ENCODE measurements at regions not wholly inside any gene's neighbourhood (a gene's known extent, or its start where the extent isn't known, plus 50 kb on each side); places are given as distances from the start of the nearest gene placed in this dataset.

DNA sequence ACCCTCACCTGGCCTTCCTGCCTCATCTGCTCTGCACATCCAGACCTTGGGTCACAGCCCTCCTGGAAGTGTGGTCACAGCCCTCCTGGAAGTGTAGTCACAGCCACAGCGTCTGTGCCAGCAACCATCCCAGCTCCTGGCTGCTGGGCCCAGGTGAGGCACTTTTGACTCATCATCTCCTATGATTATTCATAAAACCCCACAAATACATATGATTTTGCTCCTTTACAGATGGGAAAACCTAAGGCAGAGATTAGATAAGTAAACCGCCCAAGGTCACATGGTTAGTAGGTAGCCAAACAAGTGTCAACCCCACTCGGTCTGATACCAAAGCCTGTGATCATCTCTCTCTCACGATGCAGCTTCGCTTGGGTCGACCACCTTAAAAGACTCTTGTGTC lies 94.3 kb downstream of the PRLHR start:
- DNase-seq (ENCODE audit: low spot score), result no peak

DNA sequence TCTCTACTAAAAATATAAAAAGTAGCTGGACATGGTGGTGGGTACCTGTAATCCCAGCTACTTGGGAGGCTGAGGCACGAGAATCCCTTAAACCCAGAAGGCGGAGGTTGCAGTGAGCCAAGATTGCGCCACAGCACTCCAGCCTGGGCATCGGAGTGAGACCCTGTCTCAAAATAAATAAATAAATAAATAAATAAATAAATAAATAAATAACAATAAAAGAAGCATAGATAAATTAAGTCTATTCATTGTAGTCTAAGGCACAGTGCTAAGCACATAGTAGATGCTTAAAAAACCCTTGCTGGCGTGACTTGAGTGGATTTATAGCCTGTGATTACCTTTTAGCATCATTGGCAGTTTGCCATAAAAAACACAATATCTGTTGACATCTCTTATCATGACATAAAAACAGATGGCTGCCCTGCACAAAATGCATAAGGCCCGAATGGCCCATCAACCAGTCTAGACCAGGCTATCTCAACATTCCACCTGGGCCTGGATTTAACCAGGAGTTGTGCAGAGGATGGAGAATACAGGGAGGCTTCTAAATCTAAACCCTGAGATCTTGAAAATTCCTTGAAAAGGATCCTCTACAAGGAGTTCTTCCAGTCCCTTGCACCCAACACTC lies 94.9 kb downstream of the PRLHR start:
- DNase-seq (ENCODE audit: low spot score), result no peak

- no peak for DNase-seq (ENCODE audit: low spot score)
Observed at GRCh38 chr10:118499186-118499585, 96.3 kb downstream of the PRLHR start.

DNA sequence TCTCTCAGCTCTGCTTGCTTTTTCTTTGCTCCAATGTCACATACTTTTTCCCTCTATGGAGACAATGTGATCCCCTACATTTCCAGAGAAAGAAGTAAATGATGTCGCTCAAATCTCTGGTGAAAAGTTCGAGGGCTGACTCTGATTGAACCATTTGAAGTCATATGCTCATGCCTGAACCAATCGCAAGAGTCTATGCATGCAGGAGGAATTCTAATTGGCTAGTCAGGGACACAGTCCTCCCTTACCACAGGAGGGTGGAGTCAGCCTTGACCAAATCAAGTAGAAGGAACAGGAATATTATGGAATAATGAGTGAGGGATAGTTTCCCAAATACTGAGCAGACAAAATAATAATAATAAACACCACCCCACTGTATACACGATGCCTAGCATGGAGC lies 96.8 kb downstream of the PRLHR start:
- no peak for DNase-seq (ENCODE audit: low spot score)

GRCh38 chr10:118497227-118497626 lies 98.2 kb downstream of the PRLHR start:
- no peak for DNase-seq (ENCODE audit: low spot score)

DNA sequence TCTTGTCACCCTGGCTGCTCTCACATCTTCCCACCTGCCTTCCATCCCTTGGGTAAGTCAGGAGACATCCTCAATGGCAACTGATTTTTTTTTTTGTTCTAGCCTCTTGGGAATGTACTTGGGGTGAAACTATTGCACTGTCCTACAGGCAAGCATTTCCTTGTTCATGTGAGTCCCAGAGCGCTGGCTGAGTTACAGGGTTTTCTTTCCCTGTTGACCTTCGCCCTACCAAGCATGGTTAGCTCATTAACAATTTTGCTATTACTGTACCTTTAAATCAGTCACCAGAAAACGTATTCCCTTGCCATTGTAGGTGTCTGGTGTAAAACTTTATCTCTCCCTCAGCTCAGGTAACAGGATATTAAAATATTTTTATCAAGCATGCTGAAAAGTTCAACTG lies 98.9 kb downstream of the PRLHR start:
- DNase-seq (ENCODE audit: low spot score), result no peak

GRCh38 chr10:118495499-118495898 lies 99.9 kb downstream of the PRLHR start:
- no peak for DNase-seq (ENCODE audit: low spot score)

GRCh38 chr10:118491055-118491454 lies 104.4 kb downstream of the PRLHR start:
- no peak for DNase-seq (ENCODE audit: low spot score)

- no peak for DNase-seq (ENCODE audit: low spot score)
Observed at GRCh38 chr10:118488710-118489497, 106.5 kb downstream of the PRLHR start.

GRCh38 chr10:118485641-118486040 lies 109.8 kb downstream of the PRLHR start:
- DNase-seq (ENCODE audit: low spot score), result no peak

GRCh38 chr10:118484152-118484871 lies 111.1 kb downstream of the PRLHR start:
- DNase-seq (ENCODE audit: low spot score), result no peak

- no peak for DNase-seq (ENCODE audit: low spot score)
Observed at GRCh38 chr10:118483496-118483895, 112.0 kb downstream of the PRLHR start.

DNA sequence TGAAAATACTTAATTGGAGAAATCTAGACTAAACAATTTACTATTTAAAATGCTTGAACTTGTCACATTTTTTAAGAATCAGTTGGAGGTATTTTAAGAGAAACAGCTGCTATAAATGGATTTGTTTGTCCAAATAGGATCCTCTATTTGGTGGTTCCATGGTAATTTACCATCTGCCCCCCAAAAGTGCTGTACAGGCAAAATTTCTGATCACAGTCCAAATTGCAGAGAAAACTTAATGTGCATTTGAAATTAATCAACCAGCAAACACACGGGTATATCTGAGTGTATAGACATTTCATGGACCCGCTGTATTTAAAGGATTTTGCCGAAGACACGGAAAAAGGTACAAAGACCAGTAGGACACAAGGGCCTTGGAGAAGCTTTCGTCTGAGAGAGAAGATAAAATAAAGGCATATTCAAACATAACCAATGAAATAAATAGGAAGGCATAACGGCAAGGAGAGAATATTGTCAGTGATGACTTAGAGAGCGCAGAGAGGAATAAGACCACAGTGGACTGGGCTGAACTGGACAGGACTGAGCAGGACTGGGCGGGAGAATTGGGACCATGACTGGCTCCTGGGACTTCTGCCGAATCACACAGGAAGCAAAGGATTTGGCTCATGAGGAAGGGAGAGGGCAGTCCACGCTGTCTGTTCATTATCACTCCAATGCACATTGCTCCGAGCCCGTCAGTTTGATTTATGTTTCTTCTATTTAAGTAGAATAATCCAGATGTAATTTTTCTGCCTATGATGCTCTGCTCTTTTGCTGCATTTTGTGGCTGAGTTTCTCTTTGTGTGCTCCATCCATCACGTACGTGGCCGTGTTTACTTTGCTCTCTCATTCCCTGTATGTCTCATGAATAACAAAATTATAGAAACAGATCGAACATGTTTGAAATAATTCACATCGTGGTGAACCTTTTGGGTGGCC lies 112.8 kb downstream of the PRLHR start:
- DNase-seq (ENCODE audit: low spot score), result no peak

GRCh38 chr10:118481871-118482270 lies 113.6 kb downstream of the PRLHR start:
- no peak for DNase-seq (ENCODE audit: low spot score)

- no peak for DNase-seq (ENCODE audit: low spot score)
Observed at GRCh38 chr10:118475214-118475613, 120.2 kb downstream of the PRLHR start.

DNA sequence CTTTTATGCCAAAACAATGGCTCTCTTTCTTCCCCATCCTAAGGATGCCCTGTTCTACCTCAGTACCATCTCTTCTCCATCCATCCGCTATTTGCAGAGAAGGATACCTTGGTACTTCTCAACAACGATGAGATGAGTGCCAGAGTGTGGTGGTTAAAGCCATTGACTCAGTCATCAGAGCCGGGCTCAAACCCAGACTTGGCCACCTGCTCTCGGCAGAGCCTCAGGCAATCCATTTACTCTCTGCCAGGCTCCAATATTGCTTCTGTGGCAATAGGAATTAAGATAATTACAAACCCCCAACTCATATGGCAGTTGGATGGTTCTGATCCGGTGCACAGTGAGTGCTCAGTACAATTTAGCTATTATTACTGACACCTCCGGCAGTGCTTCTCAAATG lies 121.3 kb downstream of the PRLHR start:
- DNase-seq (ENCODE audit: low spot score), result no peak

- DNase-seq (ENCODE audit: low spot score), result no peak
Observed at GRCh38 chr10:118473305-118473960, 122.0 kb downstream of the PRLHR start.

GRCh38 chr10:118472415-118473304 lies 122.8 kb downstream of the PRLHR start:
- no peak for DNase-seq (ENCODE audit: low spot score)

DNA sequence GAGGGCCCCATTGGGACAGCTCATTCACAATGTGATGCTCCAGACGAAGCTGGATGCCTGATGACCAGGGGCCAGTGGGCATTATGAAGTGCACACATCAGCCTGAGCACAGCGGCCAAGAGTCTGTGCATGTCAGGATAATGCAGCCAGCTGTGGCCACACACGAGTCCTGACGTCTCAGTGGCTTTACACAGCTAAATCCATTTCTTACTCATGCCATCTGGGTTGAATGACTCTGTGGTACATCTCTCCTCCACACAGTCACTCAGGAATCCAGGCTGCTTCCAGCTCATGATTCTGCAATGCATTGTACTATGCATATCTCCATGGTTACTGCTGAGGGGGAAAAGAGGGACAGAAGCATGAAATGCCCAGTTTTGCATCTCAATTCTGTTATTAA lies 123.6 kb downstream of the PRLHR start:
- DNase-seq (ENCODE audit: low spot score), result no peak

GRCh38 chr10:118470470-118470869 lies 125.0 kb downstream of the PRLHR start:
- DNase-seq (ENCODE audit: low spot score), result no peak

All from putamen (tissue), 1 donor.